Left ventricle myocardium inferior (tissue), 1 donor: ENCODE measurements at regions not wholly inside any gene's neighbourhood (a gene's known extent, or its start where the extent isn't known, plus 50 kb on each side); places are given as distances from the start of the nearest gene placed in this dataset.

Experiments
- DNase-seq: peaks from one replicate; pipeline ENCODE4 v3.0.0-alpha.2; 2020
- H3K27ac ChIP-seq: fragments of 200-600 bp; replicated peaks from 2 replicates; pipeline ENCODE4 v1.8.0; 2021
- H3K27me3 ChIP-seq: fragments of 200-600 bp; 2 replicates; pipeline ENCODE4 v1.8.0; 2021; ENCODE audit warnings: low read depth
- H3K36me3 ChIP-seq: fragments of 200-600 bp; 2 replicates; pipeline ENCODE4 v1.8.0; 2021
- H3K4me1 ChIP-seq: fragments of 200-600 bp; 2 replicates; pipeline ENCODE4 v1.8.0; 2021
- H3K4me3 ChIP-seq: fragments of 200-600 bp; 2 replicates; pipeline ENCODE4 v1.8.0; 2021; ENCODE audit warnings: mild to moderate bottlenecking, moderate library complexity
- H3K9me3 ChIP-seq: fragments of 200-600 bp; replicated peaks from 2 replicates; pipeline ENCODE4 v1.8.0; 2021
- intact Hi-C: fragments of 100-400 bp; cut with micrococcal nuclease; formaldehyde crosslinking; loops from one replicate; pipeline ENCODE4 v1.11.0; 2022
- TF ChIP-seq, protein P1 (sequence below): fragments of 200-600 bp; IDR thresholded peaks from 2 replicates; pipeline ENCODE4 v1.8.0; 2021; ENCODE audit warnings: antibody characterized with exemption, mild to moderate bottlenecking, borderline replicate concordance
- donor health status: DM: no; HTN: yes; CAD: no; lungs with severe emphysema.

- intact Hi-C loops = no loop called here
- TF ChIP-seq, protein P1, sequence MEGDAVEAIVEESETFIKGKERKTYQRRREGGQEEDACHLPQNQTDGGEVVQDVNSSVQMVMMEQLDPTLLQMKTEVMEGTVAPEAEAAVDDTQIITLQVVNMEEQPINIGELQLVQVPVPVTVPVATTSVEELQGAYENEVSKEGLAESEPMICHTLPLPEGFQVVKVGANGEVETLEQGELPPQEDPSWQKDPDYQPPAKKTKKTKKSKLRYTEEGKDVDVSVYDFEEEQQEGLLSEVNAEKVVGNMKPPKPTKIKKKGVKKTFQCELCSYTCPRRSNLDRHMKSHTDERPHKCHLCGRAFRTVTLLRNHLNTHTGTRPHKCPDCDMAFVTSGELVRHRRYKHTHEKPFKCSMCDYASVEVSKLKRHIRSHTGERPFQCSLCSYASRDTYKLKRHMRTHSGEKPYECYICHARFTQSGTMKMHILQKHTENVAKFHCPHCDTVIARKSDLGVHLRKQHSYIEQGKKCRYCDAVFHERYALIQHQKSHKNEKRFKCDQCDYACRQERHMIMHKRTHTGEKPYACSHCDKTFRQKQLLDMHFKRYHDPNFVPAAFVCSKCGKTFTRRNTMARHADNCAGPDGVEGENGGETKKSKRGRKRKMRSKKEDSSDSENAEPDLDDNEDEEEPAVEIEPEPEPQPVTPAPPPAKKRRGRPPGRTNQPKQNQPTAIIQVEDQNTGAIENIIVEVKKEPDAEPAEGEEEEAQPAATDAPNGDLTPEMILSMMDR = no peak
These were observed 145.7 kb upstream of the SNX2 start for GRCh38 chr5:122629121-122629677.

GRCh38 chr5:122638581-122638980, 136.3 kb upstream of the SNX2 start:
- Histone ChIP-seq H3K36me3 (no peaks in the 10 kb centered on the region), H3K4me3 (no peak overlapping the region), H3K27ac (no peak overlapping the region), H3K27me3 (peaks cover 12% of the 10 kb centered on the region), H3K4me1 (no peaks in the 10 kb centered on the region), H3K9me3 (peaks cover 11% of the 10 kb centered on the region)
- no peak for DNase-seq
- intact Hi-C loops = no loop called here
- TF ChIP-seq, protein P1 = no peak

More at GRCh38 chr5:122629121-122629677, 145.7 kb upstream of the SNX2 start:
- no peak for DNase-seq
- no peaks in the 10 kb centered on the region for H3K4me1 ChIP-seq
- H3K4me3 ChIP-seq = no peak overlapping the region
- H3K27me3 ChIP-seq = no peaks in the 10 kb centered on the region
- H3K27ac ChIP-seq = no peak overlapping the region
- peaks cover 6% of the 10 kb centered on the region for H3K9me3 ChIP-seq
- H3K36me3 ChIP-seq = no peaks in the 10 kb centered on the region

DNA sequence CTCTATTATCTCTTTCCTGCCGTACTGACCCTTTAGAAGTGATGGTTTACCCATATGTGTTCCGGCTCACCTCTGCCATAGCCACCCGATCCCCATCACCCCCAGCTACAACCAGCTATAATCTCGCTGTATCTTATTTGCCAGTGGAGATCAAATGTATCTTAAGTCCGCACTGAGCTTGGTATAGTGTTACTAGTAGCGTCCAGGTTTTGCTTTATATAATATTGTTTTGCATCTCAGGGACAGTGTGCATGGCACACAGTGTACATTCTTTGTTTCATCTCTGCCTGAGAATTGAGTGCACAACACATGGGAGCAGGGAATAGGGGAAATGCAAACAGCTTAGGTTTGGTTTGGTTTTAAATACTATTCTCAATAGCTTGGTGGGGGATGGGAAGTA, 135.8 kb upstream of the SNX2 start:
- no peak for DNase-seq
- Histone ChIP-seq H3K27ac (no peak overlapping the region), H3K9me3 (peaks cover 11% of the 10 kb centered on the region), H3K4me1 (no peaks in the 10 kb centered on the region), H3K27me3 (peaks cover 12% of the 10 kb centered on the region), H3K4me3 (no peak overlapping the region), H3K36me3 (no peaks in the 10 kb centered on the region)
- TF ChIP-seq, protein P1 = no peak
- intact Hi-C loops = no loop called here

GRCh38 chr5:122639864-122640263, 135.0 kb upstream of the SNX2 start:
- H3K9me3 ChIP-seq = peaks cover 11% of the 10 kb centered on the region
- TF ChIP-seq, protein P1 = no peak
- H3K4me1 ChIP-seq = no peaks in the 10 kb centered on the region
- H3K27ac ChIP-seq = no peak overlapping the region
- no peaks in the 10 kb centered on the region for H3K36me3 ChIP-seq
- intact Hi-C loops = no loop called here
- H3K27me3 ChIP-seq = peaks cover 17% of the 10 kb centered on the region
- DNase-seq = no peak
- H3K4me3 ChIP-seq = no peak overlapping the region

- no peaks in the 10 kb centered on the region for H3K9me3 ChIP-seq
- no peaks in the 10 kb centered on the region for H3K4me1 ChIP-seq
- no peak for DNase-seq
- H3K27me3 ChIP-seq = peaks cover 10% of the 10 kb centered on the region
- intact Hi-C loops = no loop called here
- H3K4me3 ChIP-seq = no peak overlapping the region
- H3K36me3 ChIP-seq = no peaks in the 10 kb centered on the region
- TF ChIP-seq, protein P1 = no peak
- H3K27ac ChIP-seq = no peak overlapping the region
These were observed 125.8 kb upstream of the SNX2 start for GRCh38 chr5:122649080-122649479.
